H9 (cell line): ENCODE measurements at regions not wholly inside any gene's neighbourhood (a gene's known extent, or its start where the extent isn't known, plus 50 kb on each side); places are given as distances from the start of the nearest gene placed in this dataset.

Experiments used
- DNase-seq: peaks from one replicate; pipeline ENCODE4 v3.0.0-alpha.2; 2017
- H2AFZ ChIP-seq: one replicate; pipeline ENCODE4 v1.6.1; 2013; ENCODE audit warnings: mild to moderate bottlenecking, low read length, control low read depth, moderate library complexity
- H2AK5ac ChIP-seq: 2 replicates; pipeline ENCODE4 v1.6.1; 2013; ENCODE audit warnings: low read length, control low read depth, mixed read lengths; ENCODE audit not compliant: insufficient read length
- H2BK120ac ChIP-seq: one replicate; pipeline ENCODE4 v1.6.1; 2013; ENCODE audit warnings: low read depth, mild to moderate bottlenecking, low read length, control low read depth, inconsistent platforms; ENCODE audit not compliant: poor library complexity, severe bottlenecking
- H2BK12ac ChIP-seq: 2 replicates; pipeline ENCODE4 v1.6.1; 2013; ENCODE audit warnings: low read length, control low read depth, mixed read lengths, low read depth; ENCODE audit not compliant: insufficient read length
- H2BK15ac ChIP-seq: 2 replicates; pipeline ENCODE4 v1.6.1; 2013; ENCODE audit warnings: low read depth, low read length, control low read depth
- H2BK20ac ChIP-seq: one replicate; pipeline ENCODE4 v1.6.1; 2013; ENCODE audit warnings: low read depth, mild to moderate bottlenecking, low read length, control low read depth, inconsistent platforms; ENCODE audit not compliant: poor library complexity, severe bottlenecking
- H2BK5ac ChIP-seq: 2 replicates; pipeline ENCODE4 v1.6.1; 2013; ENCODE audit warnings: low read length, control low read depth, mixed read lengths; ENCODE audit not compliant: insufficient read length
- H3K14ac ChIP-seq: 2 replicates; pipeline ENCODE4 v1.6.1; 2013; ENCODE audit warnings: low read length, control low read depth; ENCODE audit not compliant: insufficient read depth
- H3K18ac ChIP-seq: 2 replicates; pipeline ENCODE4 v1.6.1; 2013; ENCODE audit warnings: low read depth, mild to moderate bottlenecking, mixed read lengths, low read length, control low read depth; ENCODE audit not compliant: insufficient read length
- H3K23ac ChIP-seq: 2 replicates; pipeline ENCODE4 v1.6.1; 2013; ENCODE audit warnings: low read length, control low read depth, mixed read lengths, low read depth; ENCODE audit not compliant: insufficient read length
- H3K23me2 ChIP-seq: 2 replicates; pipeline ENCODE4 v1.6.1; 2013; ENCODE audit warnings: low read depth, mild to moderate bottlenecking, mixed read lengths, low read length, control low read depth; ENCODE audit not compliant: insufficient read length, poor library complexity, severe bottlenecking
- H3K27ac ChIP-seq: 2 replicates; pipeline ENCODE4 v1.5.1; 2013; ENCODE audit warnings: low read length, control low read depth, mixed read lengths, low read depth; ENCODE audit not compliant: insufficient read length
- H3K27me3 ChIP-seq: 2 replicates; pipeline ENCODE4 v1.6.1; 2013; ENCODE audit warnings: low read length, control low read depth, inconsistent platforms; ENCODE audit not compliant: insufficient read depth
- H3K4ac ChIP-seq: 2 replicates; pipeline ENCODE4 v1.6.1; 2013; ENCODE audit warnings: low read depth, mild to moderate bottlenecking, control low read depth, inconsistent platforms, low read length, moderate library complexity
- H3K4me1 ChIP-seq: 2 replicates; pipeline ENCODE4 v1.6.1; 2013; ENCODE audit warnings: low read length, control low read depth, inconsistent platforms; ENCODE audit not compliant: insufficient read depth
- H3K4me2 ChIP-seq: 2 replicates; pipeline ENCODE4 v1.6.1; 2013; ENCODE audit warnings: low read length, control low read depth, mixed read lengths; ENCODE audit not compliant: insufficient read length, insufficient read depth
- H3K56ac ChIP-seq: 2 replicates; pipeline ENCODE4 v1.6.1; 2013; ENCODE audit warnings: low read depth, mild to moderate bottlenecking, mixed read lengths, low read length, control low read depth; ENCODE audit not compliant: insufficient read length
- H3K79me1 ChIP-seq: 2 replicates; pipeline ENCODE4 v1.6.1; 2013; ENCODE audit warnings: low read depth, mild to moderate bottlenecking, moderate library complexity, low read length, control low read depth, inconsistent platforms; ENCODE audit not compliant: insufficient read depth, poor library complexity, severe bottlenecking
- H3K79me2 ChIP-seq: 2 replicates; pipeline ENCODE4 v1.6.1; 2013; ENCODE audit warnings: low read length, control low read depth, inconsistent platforms; ENCODE audit not compliant: insufficient read depth
- H3K9ac ChIP-seq: 2 replicates; pipeline ENCODE4 v1.6.1; 2013; ENCODE audit warnings: low read length, control low read depth, mixed read lengths; ENCODE audit not compliant: insufficient read length; ENCODE audit errors: extremely low read depth
- H3K9me3 ChIP-seq: one replicate; pipeline ENCODE4 v1.6.1; 2013; ENCODE audit warnings: low read depth, low read length, inconsistent platforms; ENCODE audit not compliant: control insufficient read depth
- H3T11ph ChIP-seq: one replicate; pipeline ENCODE4 v1.6.1; 2013; ENCODE audit warnings: mild to moderate bottlenecking, low read length, control low read depth, inconsistent platforms
- H4K20me1 ChIP-seq: one replicate; pipeline ENCODE4 v1.6.1; 2013; ENCODE audit not compliant: control insufficient read depth, insufficient read length, insufficient read depth
- H4K5ac ChIP-seq: 2 replicates; pipeline ENCODE4 v1.6.1; 2013; ENCODE audit warnings: low read depth, mild to moderate bottlenecking, mixed read lengths, low read length, control low read depth; ENCODE audit not compliant: insufficient read length
- H4K8ac ChIP-seq: replicated peaks from 2 replicates; pipeline ENCODE4 v1.6.1; 2013; ENCODE audit warnings: low read length, control low read depth, mixed read lengths, low read depth; ENCODE audit not compliant: insufficient read length
- H4K91ac ChIP-seq: 2 replicates; pipeline ENCODE4 v1.6.1; 2013; ENCODE audit warnings: low read depth, mild to moderate bottlenecking, moderate library complexity, mixed read lengths, low read length, control low read depth; ENCODE audit not compliant: insufficient read length
- H3K27ac Mint-ChIP-seq, 3 experiments: 2 replicates in 2 of 3; 3 replicates in 1 of 3; pipeline ENCODE4 v1.8.0; 2020 to 2021; ENCODE audit warnings: mixed read lengths in 3 of 3, mild to moderate bottlenecking in 1 of 3, moderate library complexity in 1 of 3
- H3K27me3 Mint-ChIP-seq: 2 replicates; pipeline ENCODE4 v1.8.0; 2021; ENCODE audit warnings: low read depth, mild to moderate bottlenecking, moderate library complexity, mixed read lengths
- H3K36me3 Mint-ChIP-seq, 3 experiments: 2 replicates in 2 of 3; 3 replicates in 1 of 3; pipeline ENCODE4 v1.8.0; 2020 to 2021; ENCODE audit warnings: low read depth in 3 of 3, mixed read lengths in 3 of 3; ENCODE audit not compliant: insufficient read depth in 1 of 3
- H3K4me1 Mint-ChIP-seq, 2 experiments: 2 replicates each; pipeline ENCODE4 v1.8.0; 2020; ENCODE audit warnings: mixed read lengths in 2 of 2
- H3K4me3 Mint-ChIP-seq, 2 experiments: 2 replicates in 1 of 2; 3 replicates in 1 of 2; pipeline ENCODE4 v1.8.0; 2020 to 2021; ENCODE audit warnings: mild to moderate bottlenecking in 2 of 2, mixed read lengths in 2 of 2, moderate library complexity in 1 of 2
- H3K9me3 Mint-ChIP-seq, 2 experiments: 2 replicates in 1 of 2; 3 replicates in 1 of 2; pipeline ENCODE4 v1.8.0; 2020; ENCODE audit warnings: mild to moderate bottlenecking in 2 of 2, mixed read lengths in 2 of 2, moderate library complexity in 1 of 2
- CTCF ChIP-seq: fragments of 200-600 bp; sonication (generic); conservative IDR thresholded peaks from 3 replicates; pipeline ENCODE4 v1.8.0; 2021; ENCODE audit warnings: antibody characterized with exemption, mild to moderate bottlenecking
- WGBS: extraction: QIAGEN DNeasy Blood & Tissue Kit; methylation state at CpG from one replicate; pipeline ENCODE4 v1.1.7; 2013; ENCODE audit warnings: missing lambda C conversion rate, low lambda C conversion rate, mixed read lengths; ENCODE audit not compliant: insufficient read length; ENCODE audit errors: extremely low coverage; 5-methylcytosine and 5-hydroxymethylcytosine counted together

- no peak for TF ChIP-seq CTCF
Measured at GRCh38 chr15:100829457-100829856, 50.2 kb upstream of the ALDH1A3 start.

More at GRCh38 chr15:100829457-100829856, 50.2 kb upstream of the ALDH1A3 start:
- Histone ChIP-seq H4K5ac (no peak overlapping the region), H4K20me1 (no peaks in the 10 kb centered on the region), H3T11ph (no peak overlapping the region), H4K8ac (no peak overlapping the region), H3K4me1 (no peaks in the 10 kb centered on the region), H3K56ac (no peak overlapping the region), H3K18ac (no peak overlapping the region), H2BK15ac (no peak overlapping the region), H3K9ac (no peak overlapping the region), H4K91ac (no peak overlapping the region), H2BK20ac (no peak overlapping the region), H3K79me2 (no peaks in the 10 kb centered on the region), H2AFZ (no peak overlapping the region), H3K4ac (no peak overlapping the region), H2BK5ac (no peak overlapping the region), H3K9me3 (no peaks in the 10 kb centered on the region), H2AK5ac (no peak overlapping the region), H3K79me1 (no peaks in the 10 kb centered on the region), H3K23me2 (no peaks in the 10 kb centered on the region), H2BK12ac (no peak overlapping the region), H3K14ac (no peak overlapping the region), H3K27me3 (no peaks in the 10 kb centered on the region), H3K4me2 (no peak overlapping the region), H3K23ac (no peak overlapping the region), H3K27ac (no peak overlapping the region), H2BK120ac (no peak overlapping the region)
- peaks cover 4 to 7% of the 10 kb centered on the region in 2 experiments; a peak in 2 of 5 replicates for H3K9me3 Mint-ChIP-seq
- H3K4me1 Mint-ChIP-seq = peaks cover 7 to 9% of the 10 kb centered on the region in 2 experiments; a peak in 2 of 4 replicates
- no peak overlapping the region for H3K27ac Mint-ChIP-seq
- peaks cover 0 to 5% (median 3%) of the 10 kb centered on the region in 3 experiments; a peak in 2 of 7 replicates for H3K36me3 Mint-ChIP-seq
- no peak overlapping the region for H3K4me3 Mint-ChIP-seq
- DNase-seq = no peak
- peaks cover 5% of the 10 kb centered on the region for H3K27me3 Mint-ChIP-seq
- WGBS = no CpG with 5 or more reads among the region's 1 CpG
